ENCODE measurements at regions not wholly inside any gene's neighbourhood (a gene's known extent, or its start where the extent isn't known, plus 50 kb on each side); places are given as distances from the start of the nearest gene placed in this dataset.

DNA sequence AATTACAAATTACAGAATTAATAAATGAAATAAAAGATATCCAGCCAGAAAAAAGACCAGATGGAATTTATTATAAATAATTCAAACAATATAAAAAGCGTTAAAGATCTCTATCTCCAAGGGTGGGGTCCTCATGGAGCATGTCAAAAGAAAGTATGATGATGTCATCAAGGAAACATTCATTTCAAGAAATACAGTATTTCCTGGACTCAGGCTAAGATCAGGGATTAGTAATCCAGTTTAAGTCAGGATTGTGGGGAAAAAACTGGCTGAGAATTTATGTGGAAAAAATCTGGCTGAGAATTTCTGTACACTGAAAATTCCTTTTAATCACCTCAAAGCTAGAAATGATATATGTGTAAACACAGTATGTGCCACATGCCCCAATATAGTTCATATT lies 1075.3 kb downstream of the XPNPEP1 start:
- Histone ChIP-seq H3T11ph (ENCODE audit: low read length) (no peak overlapping the region), H3K79me1 (ENCODE audit: insufficient read depth, low read depth, low read length, poor library complexity, severe bottlenecking) (no peaks in the 10 kb centered on the region), H2BK12ac (ENCODE audit: insufficient read length, low read depth, low read length) (no peak overlapping the region), H3K18ac (ENCODE audit: insufficient read length, low read depth, low read length) (no peak overlapping the region), H3K4me2 (ENCODE audit: insufficient read depth, insufficient read length, low read length) (no peak overlapping the region), H4K91ac (ENCODE audit: insufficient read length, low read depth, low read length) (no peak overlapping the region), H3K9ac (ENCODE audit: extremely low read depth, insufficient read length, low read length) (no peak overlapping the region), H4K8ac (replicated peaks; ENCODE audit: insufficient read length, low read depth, low read length) (no peak overlapping the region), H3K14ac (ENCODE audit: insufficient read depth, low read length) (no peak overlapping the region), H3K27me3 (ENCODE audit: insufficient read depth, low read length) (no peaks in the 10 kb centered on the region), H3K56ac (ENCODE audit: insufficient read length, low read depth, low read length) (no peak overlapping the region), H4K5ac (ENCODE audit: insufficient read length, low read depth, low read length) (no peak overlapping the region), H3K27ac (ENCODE audit: insufficient read length, low read depth, low read length) (no peak overlapping the region), H3K23me2 (ENCODE audit: insufficient read length, low read depth, low read length, poor library complexity, severe bottlenecking) (no peaks in the 10 kb centered on the region), H3K4ac (ENCODE audit: low read depth, low read length) (no peak overlapping the region), H3K4me1 (ENCODE audit: insufficient read depth, low read length) (no peaks in the 10 kb centered on the region), H4K20me1 (ENCODE audit: control insufficient read depth, insufficient read depth, insufficient read length) (no peaks in the 10 kb centered on the region), H2AFZ (ENCODE audit: low read length) (no peak overlapping the region), H3K9me3 (ENCODE audit: control insufficient read depth, low read depth, low read length) (no peaks in the 10 kb centered on the region), H2AK5ac (ENCODE audit: insufficient read length, low read length) (no peak overlapping the region), H3K79me2 (ENCODE audit: insufficient read depth, low read length) (no peaks in the 10 kb centered on the region), H2BK20ac (ENCODE audit: low read depth, low read length, poor library complexity, severe bottlenecking) (no peak overlapping the region), H2BK120ac (ENCODE audit: low read depth, low read length, poor library complexity, severe bottlenecking) (no peak overlapping the region), H2BK5ac (ENCODE audit: insufficient read length, low read length) (no peak overlapping the region), H2BK15ac (ENCODE audit: low read depth, low read length) (no peak overlapping the region), H3K23ac (ENCODE audit: insufficient read length, low read depth, low read length) (no peak overlapping the region)
- H3K27me3 Mint-ChIP-seq (ENCODE audit: low read depth) = 0 out of 2 replicates have a peak, but pooled peaks cover 2% of the 10 kb centered on the region
- TF ChIP-seq, protein P1, sequence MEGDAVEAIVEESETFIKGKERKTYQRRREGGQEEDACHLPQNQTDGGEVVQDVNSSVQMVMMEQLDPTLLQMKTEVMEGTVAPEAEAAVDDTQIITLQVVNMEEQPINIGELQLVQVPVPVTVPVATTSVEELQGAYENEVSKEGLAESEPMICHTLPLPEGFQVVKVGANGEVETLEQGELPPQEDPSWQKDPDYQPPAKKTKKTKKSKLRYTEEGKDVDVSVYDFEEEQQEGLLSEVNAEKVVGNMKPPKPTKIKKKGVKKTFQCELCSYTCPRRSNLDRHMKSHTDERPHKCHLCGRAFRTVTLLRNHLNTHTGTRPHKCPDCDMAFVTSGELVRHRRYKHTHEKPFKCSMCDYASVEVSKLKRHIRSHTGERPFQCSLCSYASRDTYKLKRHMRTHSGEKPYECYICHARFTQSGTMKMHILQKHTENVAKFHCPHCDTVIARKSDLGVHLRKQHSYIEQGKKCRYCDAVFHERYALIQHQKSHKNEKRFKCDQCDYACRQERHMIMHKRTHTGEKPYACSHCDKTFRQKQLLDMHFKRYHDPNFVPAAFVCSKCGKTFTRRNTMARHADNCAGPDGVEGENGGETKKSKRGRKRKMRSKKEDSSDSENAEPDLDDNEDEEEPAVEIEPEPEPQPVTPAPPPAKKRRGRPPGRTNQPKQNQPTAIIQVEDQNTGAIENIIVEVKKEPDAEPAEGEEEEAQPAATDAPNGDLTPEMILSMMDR (conservative IDR thresholded peaks at IDR 0.05) = no peak
- H3K27ac Mint-ChIP-seq = no peak overlapping the region
- no peak for DNase-seq
- no peak overlapping the region for H3K4me3 Mint-ChIP-seq
- peaks cover 0 to 3% of the 10 kb centered on the region in 2 experiments; a peak in 1 of 4 replicates for H3K4me1 Mint-ChIP-seq
- no peaks in the 10 kb centered on the region; a peak in 1 of 7 replicates for H3K36me3 Mint-ChIP-seq (ENCODE audit: insufficient read depth in 1 of 3, low read depth in 3 of 3)
- 0 out of 5 replicates have a peak, but pooled peaks cover 0 to 1% of the 10 kb centered on the region in 2 experiments for H3K9me3 Mint-ChIP-seq
- no CpG with 5 or more reads among the region's 1 CpG for WGBS (ENCODE audit: extremely low coverage, insufficient read length, low lambda C conversion rate)

All from H9 (cell line).